22Rv1 (cell line): ENCODE measurements at regions not wholly inside any gene's neighbourhood (a gene's known extent, or its start where the extent isn't known, plus 50 kb on each side); places are given as distances from the start of the nearest gene placed in this dataset.

Experiments
- ZFX ChIP-seq: fragments of 450-650 bp; IDR thresholded peaks from 2 replicates; pipeline ENCODE4 v1.6.1; 2017; ENCODE audit warnings: antibody characterized with exemption, borderline replicate concordance
- TF ChIP-seq, protein P1 (sequence below): fragments of 450-650 bp; IDR thresholded peaks from 2 replicates; pipeline ENCODE4 v1.5.1; 2017; ENCODE audit warnings: mild to moderate bottlenecking

- TF ChIP-seq, protein P1, sequence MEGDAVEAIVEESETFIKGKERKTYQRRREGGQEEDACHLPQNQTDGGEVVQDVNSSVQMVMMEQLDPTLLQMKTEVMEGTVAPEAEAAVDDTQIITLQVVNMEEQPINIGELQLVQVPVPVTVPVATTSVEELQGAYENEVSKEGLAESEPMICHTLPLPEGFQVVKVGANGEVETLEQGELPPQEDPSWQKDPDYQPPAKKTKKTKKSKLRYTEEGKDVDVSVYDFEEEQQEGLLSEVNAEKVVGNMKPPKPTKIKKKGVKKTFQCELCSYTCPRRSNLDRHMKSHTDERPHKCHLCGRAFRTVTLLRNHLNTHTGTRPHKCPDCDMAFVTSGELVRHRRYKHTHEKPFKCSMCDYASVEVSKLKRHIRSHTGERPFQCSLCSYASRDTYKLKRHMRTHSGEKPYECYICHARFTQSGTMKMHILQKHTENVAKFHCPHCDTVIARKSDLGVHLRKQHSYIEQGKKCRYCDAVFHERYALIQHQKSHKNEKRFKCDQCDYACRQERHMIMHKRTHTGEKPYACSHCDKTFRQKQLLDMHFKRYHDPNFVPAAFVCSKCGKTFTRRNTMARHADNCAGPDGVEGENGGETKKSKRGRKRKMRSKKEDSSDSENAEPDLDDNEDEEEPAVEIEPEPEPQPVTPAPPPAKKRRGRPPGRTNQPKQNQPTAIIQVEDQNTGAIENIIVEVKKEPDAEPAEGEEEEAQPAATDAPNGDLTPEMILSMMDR = no peak
- TF ChIP-seq ZFX = no peak
Measured at GRCh38 chr3:185306847-185307246, 53.0 kb upstream of the EHHADH start.
